ENCODE measurements at regions not wholly inside any gene's neighbourhood (a gene's known extent, or its start where the extent isn't known, plus 50 kb on each side); places are given as distances from the start of the nearest gene placed in this dataset.

GRCh38 chr12:24095245-24095644 lies 145.8 kb upstream of the SOX5 start:
- Histone ChIP-seq H3K4me3 (replicated peaks in 1 of 2; ENCODE audit: low read depth in 1 of 2, low read length in 2 of 2) (no peak overlapping the region), H4K20me1 (ENCODE audit: insufficient read depth) (no peaks in the 10 kb centered on the region), H3K9me3 (ENCODE audit: control insufficient read depth in 1 of 2, insufficient read depth in 1 of 2, low read depth in 1 of 2, low read length in 2 of 2) (peaks cover 0 to 7% of the 10 kb centered on the region in 2 experiments; a peak in 2 of 4 replicates), H3K36me3 (ENCODE audit: control insufficient read depth in 1 of 2, insufficient read depth in 2 of 2, low read length in 2 of 2) (no peaks in the 10 kb centered on the region), H3K4me2 (ENCODE audit: low read length) (no peak overlapping the region), H3K27me3 (ENCODE audit: insufficient read depth, low read length) (no peaks in the 10 kb centered on the region), H3K9ac (ENCODE audit: low read length) (no peak overlapping the region), H3K27ac (ENCODE audit: low read depth, low read length) (no peak overlapping the region), H3K4me1 (ENCODE audit: control insufficient read depth in 1 of 2, insufficient read depth in 2 of 2, low read length in 2 of 2) (no peaks in the 10 kb centered on the region), H3K79me2 (ENCODE audit: insufficient read depth, low read length) (no peaks in the 10 kb centered on the region), H2AFZ (ENCODE audit: low read depth, low read length, poor library complexity, severe bottlenecking) (no peak overlapping the region), H3K9me2 (ENCODE audit: insufficient read depth) (no peaks in the 10 kb centered on the region)
- RAD21 ChIA-PET (ENCODE audit: low non-redundant PET in 1 of 2, low total read pairs in 2 of 2, uncharacterized antibody in 2 of 2, unreplicated experiment in 2 of 2): no interaction called here
- CTCF ChIA-PET: no interaction called here
- no TSS peak for BruUV-seq (replicated peaks)
- DNase-seq (ENCODE audit: low read depth, low spot score) (no peak), ATAC-seq (no peak)
- intact Hi-C loops (cut with micrococcal nuclease): no loop called here
- TF ChIP-seq POLR2AphosphoS5 (IDR thresholded peaks at IDR 0.05; ENCODE audit: low read depth, low read length): no peak
- TF ChIP-seq JUND (IDR thresholded peaks at IDR 0.05): no peak
- no peak for TF ChIP-seq YY1 (IDR thresholded peaks at IDR 0.05; ENCODE audit: extremely low read depth, insufficient replicate concordance, low read depth, low read length)
- no peak for TF ChIP-seq ATF3 (IDR thresholded peaks at IDR 0.05)
- no peak for TF ChIP-seq EGR1 (IDR thresholded peaks at IDR 0.05; ENCODE audit: low read depth)
- TF ChIP-seq CBX3 (IDR thresholded peaks at IDR 0.05; ENCODE audit: low read depth): no peak
- no peak for TF ChIP-seq REST (IDR thresholded peaks at IDR 0.05; ENCODE audit: low read depth)
- TF ChIP-seq SP1 (IDR thresholded peaks at IDR 0.05; ENCODE audit: low read depth): no peak
- no peak for TF ChIP-seq RAD21 (IDR thresholded peaks at IDR 0.05; ENCODE audit: low read depth)
- TF ChIP-seq ZFX (IDR thresholded peaks at IDR 0.05): no peak
- no peak for TF ChIP-seq POLR2A (IDR thresholded peaks at IDR 0.05; ENCODE audit: borderline replicate concordance, extremely low read depth, insufficient read depth, insufficient read length)
- TF ChIP-seq CTCF (IDR thresholded peaks at IDR 0.05 in 2 of 3, conservative IDR thresholded peaks at IDR 0.05 in 1 of 3; ENCODE audit: borderline replicate concordance in 1 of 3, insufficient read depth in 1 of 3, low read depth in 2 of 3, low read length in 2 of 3): no peak
- TF ChIP-seq SRF (IDR thresholded peaks at IDR 0.05; ENCODE audit: low read depth): no peak
- no peak for TF ChIP-seq EZH2phosphoT487 (IDR thresholded peaks at IDR 0.05; ENCODE audit: borderline replicate concordance)
- no peak for TF ChIP-seq SIN3A (IDR thresholded peaks at IDR 0.05; ENCODE audit: low read depth)
- TF ChIP-seq, protein P1, sequence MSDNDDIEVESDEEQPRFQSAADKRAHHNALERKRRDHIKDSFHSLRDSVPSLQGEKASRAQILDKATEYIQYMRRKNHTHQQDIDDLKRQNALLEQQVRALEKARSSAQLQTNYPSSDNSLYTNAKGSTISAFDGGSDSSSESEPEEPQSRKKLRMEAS (IDR thresholded peaks at IDR 0.05): no peak
- TF ChIP-seq ELF1 (IDR thresholded peaks at IDR 0.05; ENCODE audit: borderline replicate concordance, low read depth): no peak
- TF ChIP-seq FOSL1 (IDR thresholded peaks at IDR 0.05; ENCODE audit: low read depth): no peak
- no peak for TF ChIP-seq ZBTB33 (IDR thresholded peaks at IDR 0.05; ENCODE audit: extremely low read depth, insufficient replicate concordance, low read length)
- POLR2A ChIA-PET: no interaction called here

Data from HCT116 (cell line).